Naive B cell (primary cell): ENCODE measurements at regions not wholly inside any gene's neighbourhood (a gene's known extent, or its start where the extent isn't known, plus 50 kb on each side); places are given as distances from the start of the nearest gene placed in this dataset.
"Not testable (repeated sequence)": the region's sequence is repeated elsewhere in the genome, so short reads cannot be mapped to it uniquely, and the experiment has no call there.

ENCODE experiments used
- ATAC-seq, 2 donors: fragments of 150-1000 bp; cut with Tn5 transposase; 2 replicates each; pipeline ENCODE4 v1.10.0; 2021; ENCODE audit warnings: low read depth in 2 of 2, mild to moderate bottlenecking in 2 of 2, moderate library complexity in 2 of 2
- DNase-seq: peaks from one replicate; pipeline ENCODE4 v3.0.0; 2022
- H3K27ac Mint-ChIP-seq, 6 donors: one replicate each; pipeline ENCODE4 v1.8.0; 2020 to 2022; ENCODE audit warnings: mild to moderate bottlenecking in 6 of 6, mixed read lengths in 6 of 6, moderate library complexity in 5 of 6, inconsistent platforms in 2 of 6
- H3K27me3 Mint-ChIP-seq, 3 donors: one replicate each; pipeline ENCODE4 v1.8.0; 2021 to 2022; ENCODE audit warnings: mixed read lengths in 3 of 3, mild to moderate bottlenecking in 1 of 3
- H3K36me3 Mint-ChIP-seq, 2 donors: one replicate each; pipeline ENCODE4 v1.8.0; 2020 to 2022; ENCODE audit warnings: mixed read lengths in 2 of 2, inconsistent platforms in 1 of 2, mild to moderate bottlenecking in 1 of 2
- H3K4me1 Mint-ChIP-seq, 3 donors: one replicate each; pipeline ENCODE4 v1.8.0; 2020 to 2022; ENCODE audit warnings: mixed read lengths in 3 of 3, inconsistent platforms in 1 of 3, mild to moderate bottlenecking in 1 of 3, moderate library complexity in 1 of 3
- H3K4me3 Mint-ChIP-seq, 8 donors: one replicate each; pipeline ENCODE4 v1.8.0; 2020 to 2022; ENCODE audit warnings: mild to moderate bottlenecking in 8 of 8, mixed read lengths in 8 of 8, moderate library complexity in 8 of 8, inconsistent platforms in 2 of 8
- H3K9me3 Mint-ChIP-seq, 7 donors: one replicate each; pipeline ENCODE4 v1.8.0; 2020 to 2022; ENCODE audit warnings: mixed read lengths in 7 of 7, mild to moderate bottlenecking in 5 of 7, inconsistent platforms in 2 of 7, moderate library complexity in 1 of 7

DNA sequence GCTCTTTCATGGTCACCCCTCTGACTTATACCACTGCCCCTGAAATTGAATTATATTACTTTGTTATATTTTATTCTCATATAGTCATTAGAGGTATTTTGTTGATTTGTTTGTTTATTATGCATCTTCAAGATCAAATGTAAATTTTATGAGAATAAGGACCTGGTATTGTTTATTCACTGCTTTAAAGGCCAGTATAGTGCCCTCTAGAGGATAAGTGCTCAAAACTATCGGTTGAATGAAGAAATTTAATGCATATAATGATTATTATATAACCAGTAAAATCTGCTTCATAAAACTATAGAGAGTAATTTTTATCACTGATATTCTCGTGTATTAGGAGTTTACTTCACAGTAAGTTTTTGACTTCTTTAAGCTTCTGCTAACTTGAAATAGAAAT is 1401.9 kb downstream of the SLITRK1 start:
- no peaks in the 10 kb centered on the region for H3K4me1 Mint-ChIP-seq
- no peak overlapping the region for H3K4me3 Mint-ChIP-seq
- no peaks in the 10 kb centered on the region for H3K36me3 Mint-ChIP-seq
- peaks cover 0 to 16% (median 4%) of the 10 kb centered on the region in 7 donors for H3K9me3 Mint-ChIP-seq
- H3K27me3 Mint-ChIP-seq = no peaks in the 10 kb centered on the region
- DNase-seq (no peak), ATAC-seq (no peak)
- H3K27ac Mint-ChIP-seq = no peak overlapping the region

DNA sequence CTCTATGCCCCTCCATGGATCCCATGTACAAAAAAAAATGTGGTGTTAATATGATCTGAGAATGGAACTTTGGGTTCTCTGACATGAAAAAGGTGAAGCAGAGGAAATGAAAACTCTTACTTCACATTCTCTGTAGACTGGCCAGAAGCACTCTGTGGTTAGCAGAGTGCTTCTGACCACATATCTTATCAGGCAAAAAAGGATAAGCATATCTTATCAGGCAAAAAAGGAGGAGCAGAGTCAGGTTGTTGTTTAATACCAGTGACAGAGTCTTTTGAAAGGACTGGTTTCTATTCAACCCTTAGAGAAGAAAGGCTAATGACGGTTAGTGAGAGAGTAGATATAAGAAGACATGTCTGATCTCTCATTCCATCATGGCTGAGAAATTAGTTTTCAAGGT is 1404.8 kb downstream of the SLITRK1 start:
- ATAC-seq (no peak), DNase-seq (no peak)
- H3K4me1 Mint-ChIP-seq = no peaks in the 10 kb centered on the region
- H3K27me3 Mint-ChIP-seq = no peaks in the 10 kb centered on the region
- no peaks in the 10 kb centered on the region for H3K36me3 Mint-ChIP-seq
- no peak overlapping the region for H3K4me3 Mint-ChIP-seq
- peaks cover 0 to 16% (median 4%) of the 10 kb centered on the region in 7 donors for H3K9me3 Mint-ChIP-seq
- H3K27ac Mint-ChIP-seq = no peak overlapping the region

DNA sequence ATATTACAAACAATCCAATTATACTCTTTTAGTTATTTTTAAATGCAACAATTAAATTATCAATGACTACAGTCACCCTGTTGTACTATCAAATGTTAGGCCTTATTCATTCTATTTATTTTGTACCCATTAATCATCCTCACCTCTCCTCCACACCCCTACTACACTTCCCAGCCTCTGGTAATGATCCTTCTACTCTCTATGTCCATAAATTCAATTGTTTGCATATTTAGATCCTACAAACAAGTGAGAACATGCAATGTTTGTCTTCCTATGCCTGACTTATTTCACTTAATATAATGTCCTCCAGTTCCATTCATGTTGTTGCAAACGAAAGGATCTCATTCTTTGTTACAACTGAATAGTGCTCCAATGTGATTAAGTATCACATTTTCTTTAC is 1414.6 kb downstream of the SLITRK1 start:
- Mint-ChIP-seq H3K36me3 (no peaks in the 10 kb centered on the region), H3K27ac (no peak overlapping the region), H3K9me3 (peaks cover 0 to 8% (median 3%) of the 10 kb centered on the region in 7 donors), H3K4me3 (no peak overlapping the region), H3K27me3 (no peaks in the 10 kb centered on the region), H3K4me1 (no peaks in the 10 kb centered on the region)
- ATAC-seq (no peak), DNase-seq (no peak)

- peaks cover 6 to 17% (median 12%) of the 10 kb centered on the region in 7 donors for H3K9me3 Mint-ChIP-seq
- H3K4me1 Mint-ChIP-seq, H3K36me3 Mint-ChIP-seq, DNase-seq, H3K27ac Mint-ChIP-seq, H3K4me3 Mint-ChIP-seq, ATAC-seq, H3K27me3 Mint-ChIP-seq: not testable (repeated sequence)
Measured at GRCh38 chr13:82459575-82459974, 1422.7 kb downstream of the SLITRK1 start.

DNA sequence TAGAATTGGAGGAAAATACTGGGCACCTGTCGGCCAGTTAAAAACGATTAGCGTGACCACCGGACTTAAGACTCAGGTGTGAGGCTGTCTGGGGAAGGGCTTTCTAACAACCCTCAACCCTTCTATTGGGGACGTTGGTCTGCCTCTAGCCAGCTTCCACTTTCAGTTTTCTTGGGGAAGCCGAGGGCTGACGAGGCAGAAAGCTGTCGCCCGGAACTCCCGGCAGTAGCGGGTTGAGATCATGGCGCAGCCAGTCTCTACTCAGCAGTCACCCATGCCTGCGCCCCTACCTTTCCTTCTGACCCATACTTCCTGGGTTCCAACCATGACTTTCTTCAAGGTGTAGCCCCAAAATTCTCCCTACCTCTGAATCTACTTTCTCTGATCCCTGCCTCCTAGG is 1424.1 kb downstream of the SLITRK1 start:
- Mint-ChIP-seq H3K36me3 (no peaks in the 10 kb centered on the region), H3K27me3 (no peaks in the 10 kb centered on the region), H3K4me1 (no peaks in the 10 kb centered on the region), H3K9me3 (peaks cover 7 to 19% (median 15%) of the 10 kb centered on the region in 7 donors), H3K27ac (no peak overlapping the region), H3K4me3 (no peak overlapping the region)
- ATAC-seq (no peak), DNase-seq (no peak)

DNA sequence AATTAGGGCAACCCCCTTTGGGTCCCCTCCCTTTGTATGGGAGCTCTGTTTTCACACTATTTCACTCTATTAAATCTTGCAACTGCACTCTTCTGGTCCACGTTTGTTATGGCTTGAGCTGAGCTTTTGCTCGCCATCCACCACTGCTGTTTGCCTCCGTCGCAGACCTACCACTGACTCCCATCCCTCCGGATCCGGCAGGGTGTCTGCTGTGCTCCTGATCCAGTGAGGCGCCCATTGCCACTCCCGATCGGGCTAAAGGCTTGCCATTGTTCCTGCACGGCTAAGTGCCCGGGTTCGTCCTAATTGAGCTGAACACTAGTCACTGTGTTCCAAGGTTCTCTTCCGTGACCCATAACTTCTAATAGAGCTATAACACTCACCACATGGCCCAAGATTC is 1424.7 kb downstream of the SLITRK1 start:
- not testable (repeated sequence) for DNase-seq
- H3K9me3 Mint-ChIP-seq = peaks cover 7 to 21% (median 11%) of the 10 kb centered on the region in 7 donors

DNA sequence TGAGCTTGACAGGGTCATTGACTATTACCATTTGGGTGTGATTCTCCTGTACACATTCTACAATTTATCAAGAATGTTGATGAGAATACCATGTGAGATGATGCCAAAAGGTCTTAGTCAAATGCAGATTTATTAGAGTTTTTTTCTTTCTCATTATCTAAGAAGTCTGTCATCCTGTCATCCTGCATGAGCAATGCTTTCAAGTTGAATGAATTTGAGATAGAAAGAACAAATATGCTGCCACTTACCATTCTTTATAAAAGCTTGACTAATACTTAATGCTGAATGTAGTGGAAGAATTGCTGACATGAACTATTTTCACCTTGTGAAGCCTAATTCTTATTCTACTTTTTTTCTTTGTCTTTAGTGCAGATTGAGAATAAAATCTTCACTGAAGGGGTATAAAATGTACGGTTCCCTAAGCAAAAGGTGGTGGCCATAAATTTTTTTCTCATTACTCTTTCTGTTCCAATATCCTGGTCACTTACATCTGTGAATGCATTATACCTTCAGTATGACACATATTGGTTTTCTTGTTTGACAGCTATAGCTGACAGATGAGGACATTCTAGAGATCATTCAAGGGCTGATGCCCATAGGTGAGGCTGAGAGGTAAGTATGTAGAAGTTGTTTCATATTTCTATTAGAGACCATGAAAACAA is 1434.7 kb downstream of the SLITRK1 start:
- peaks cover 0 to 10% (median 1%) of the 10 kb centered on the region in 7 donors for H3K9me3 Mint-ChIP-seq
- ATAC-seq (no peak), DNase-seq (no peak)
- no peak overlapping the region for H3K27ac Mint-ChIP-seq
- H3K4me3 Mint-ChIP-seq = no peak overlapping the region
- no peaks in the 10 kb centered on the region for H3K36me3 Mint-ChIP-seq
- H3K4me1 Mint-ChIP-seq = no peaks in the 10 kb centered on the region
- H3K27me3 Mint-ChIP-seq = no peaks in the 10 kb centered on the region

More for the DNA sequence above, 1424.7 kb downstream of the SLITRK1 start:
- H3K4me1 Mint-ChIP-seq, H3K4me3 Mint-ChIP-seq, H3K27ac Mint-ChIP-seq, H3K36me3 Mint-ChIP-seq, H3K27me3 Mint-ChIP-seq, ATAC-seq: not testable (repeated sequence)

DNA sequence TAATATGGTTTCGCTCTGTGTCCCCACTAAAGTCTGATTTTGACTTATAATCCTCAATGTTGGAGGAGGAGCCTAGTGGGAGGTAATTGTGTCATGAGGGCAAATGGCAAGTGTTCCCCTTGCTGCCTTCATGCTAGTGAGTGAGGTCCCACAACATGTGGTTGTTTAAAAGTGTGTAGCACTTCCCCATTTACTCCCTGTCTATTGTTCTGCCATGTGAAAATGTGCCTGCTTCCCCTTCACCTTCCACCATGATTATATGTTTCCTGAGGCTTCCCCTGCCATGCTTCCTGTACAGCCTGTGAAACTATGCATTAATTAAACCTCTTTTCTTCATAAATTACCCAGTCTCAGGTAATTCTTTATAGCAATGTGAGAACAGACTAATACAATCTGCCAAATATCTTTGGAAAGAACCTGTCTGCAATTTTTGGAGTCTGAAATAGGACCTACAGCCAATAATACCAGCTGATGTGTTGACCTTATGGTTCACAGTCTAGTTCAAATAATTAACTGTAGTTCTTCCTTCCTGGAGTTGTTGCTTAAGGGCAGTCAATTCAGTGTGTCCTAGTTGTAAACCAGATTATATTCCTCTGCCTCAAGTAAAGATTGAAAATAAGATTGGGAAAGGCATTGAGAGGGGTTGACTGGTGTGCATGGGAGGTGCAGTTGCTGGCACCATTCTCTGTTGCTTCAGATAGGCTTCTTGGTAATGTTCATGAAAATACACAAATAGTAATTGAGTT is 1442.9 kb downstream of the SLITRK1 start:
- no peak overlapping the region for H3K4me3 Mint-ChIP-seq
- H3K9me3 Mint-ChIP-seq = peaks cover 3 to 18% (median 15%) of the 10 kb centered on the region in 7 donors
- no peak for DNase-seq
- H3K4me1 Mint-ChIP-seq = no peaks in the 10 kb centered on the region
- no peaks in the 10 kb centered on the region for H3K27me3 Mint-ChIP-seq
- peak overlapping the region in 1 of 6 donors; percentile 10 for H3K27ac Mint-ChIP-seq
- H3K36me3 Mint-ChIP-seq = peaks cover 0 to 6% of the 10 kb centered on the region in 2 donors
- ATAC-seq = no peak

GRCh38 chr13:82438320-82438719 is 1444.0 kb downstream of the SLITRK1 start:
- no peak overlapping the region for H3K4me3 Mint-ChIP-seq
- H3K4me1 Mint-ChIP-seq = no peaks in the 10 kb centered on the region
- H3K36me3 Mint-ChIP-seq = peaks cover 0 to 6% of the 10 kb centered on the region in 2 donors
- no peaks in the 10 kb centered on the region for H3K27me3 Mint-ChIP-seq
- no peak overlapping the region for H3K27ac Mint-ChIP-seq
- ATAC-seq (no peak), DNase-seq (no peak)
- H3K9me3 Mint-ChIP-seq = peaks cover 3 to 18% (median 14%) of the 10 kb centered on the region in 7 donors

DNA sequence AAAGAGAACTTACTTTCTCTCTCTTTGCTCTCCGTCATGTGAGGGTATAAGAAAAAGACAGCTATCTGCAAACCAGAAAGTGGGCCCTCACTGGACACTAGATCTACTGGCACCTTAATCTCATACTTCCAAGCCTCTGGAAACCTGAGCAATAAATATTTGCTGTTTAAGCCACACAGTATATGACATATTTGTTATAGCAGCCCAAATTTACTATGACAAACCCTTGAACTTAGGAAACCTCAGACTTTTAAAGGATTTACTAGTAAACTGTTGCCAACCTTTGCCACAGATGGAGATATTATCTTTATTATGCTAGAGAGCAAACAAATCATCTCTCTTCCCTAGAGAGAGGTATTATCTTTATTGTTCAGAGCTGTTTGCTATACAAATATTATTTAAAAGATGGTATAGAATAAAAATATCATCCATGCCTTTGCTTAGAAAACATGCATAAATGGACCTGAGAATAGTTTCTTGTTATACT is 1446.1 kb downstream of the SLITRK1 start:
- DNase-seq = no peak
- Mint-ChIP-seq H3K9me3 (peaks cover 3 to 18% (median 14%) of the 10 kb centered on the region in 7 donors), H3K4me3 (no peak overlapping the region), H3K4me1 (no peaks in the 10 kb centered on the region), H3K27me3 (no peaks in the 10 kb centered on the region), H3K27ac (no peak overlapping the region), H3K36me3 (peaks cover 0 to 6% of the 10 kb centered on the region in 2 donors)
- no peak for ATAC-seq

DNA sequence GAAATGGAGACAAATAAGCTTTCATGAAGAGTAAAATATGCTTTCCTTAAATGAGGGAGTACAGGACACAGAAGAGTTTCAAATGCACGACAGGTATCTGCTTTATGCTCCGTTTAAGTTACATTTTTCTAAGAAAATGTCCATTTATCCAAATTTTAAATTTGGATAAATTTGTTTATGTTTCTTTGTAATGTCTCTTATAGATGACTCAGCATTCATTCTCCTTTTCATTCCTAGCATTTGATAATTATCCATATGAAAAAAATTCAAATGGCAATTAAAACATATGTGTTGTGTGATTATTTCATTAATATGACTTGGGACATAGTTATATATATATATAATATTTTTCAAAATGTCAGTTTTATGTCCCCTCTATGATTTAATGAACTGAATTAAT is 1449.3 kb downstream of the SLITRK1 start:
- ATAC-seq = no peak
- Mint-ChIP-seq H3K4me3 (no peak overlapping the region), H3K27ac (no peak overlapping the region), H3K36me3 (no peaks in the 10 kb centered on the region), H3K4me1 (no peaks in the 10 kb centered on the region), H3K9me3 (peaks cover 5 to 10% (median 7%) of the 10 kb centered on the region in 7 donors), H3K27me3 (no peaks in the 10 kb centered on the region)
- no peak for DNase-seq

DNA sequence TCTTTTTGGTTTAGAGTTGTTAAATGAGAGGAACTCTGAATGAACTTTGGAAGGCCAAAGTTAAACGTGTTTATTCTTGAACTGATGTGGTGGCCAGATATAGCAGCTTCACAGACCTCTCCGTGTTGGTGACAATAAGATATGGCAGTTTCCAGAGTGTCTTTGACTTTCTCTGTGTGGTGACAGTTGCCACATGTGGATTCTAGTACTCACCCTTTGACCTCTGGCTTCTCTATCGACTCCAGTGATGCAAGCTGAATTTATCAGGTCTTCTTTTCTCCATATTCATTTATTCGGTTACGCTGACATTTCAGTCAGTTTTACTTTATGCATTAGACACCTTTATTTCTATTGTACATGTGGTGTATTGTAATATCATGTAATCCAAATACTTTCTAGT is 1469.5 kb downstream of the SLITRK1 start:
- Mint-ChIP-seq H3K4me3 (no peak overlapping the region), H3K36me3 (no peaks in the 10 kb centered on the region), H3K27me3 (no peaks in the 10 kb centered on the region), H3K9me3 (peaks cover 0 to 9% (median 0%) of the 10 kb centered on the region in 7 donors), H3K4me1 (no peaks in the 10 kb centered on the region), H3K27ac (no peak overlapping the region)
- DNase-seq = no peak
- ATAC-seq = no peak

DNA sequence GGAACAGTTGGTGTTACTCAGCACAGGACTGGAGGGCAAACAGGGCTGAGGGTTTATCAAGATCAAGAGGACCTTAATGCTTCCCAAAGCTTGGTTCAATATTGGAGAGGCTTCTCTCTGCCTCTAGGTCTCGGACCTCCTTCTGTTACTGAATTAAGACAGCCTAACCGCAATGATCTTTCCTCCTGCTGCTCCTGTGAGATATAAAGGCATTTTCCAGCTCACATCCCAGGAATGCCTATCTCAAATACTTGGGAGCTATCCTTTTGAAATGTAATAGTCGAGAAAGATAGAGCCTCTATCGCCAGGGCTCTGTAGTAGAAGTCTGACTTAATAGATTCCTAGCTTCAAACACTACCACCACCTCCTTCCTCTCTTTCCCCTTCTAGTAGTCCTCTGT is 1475.0 kb downstream of the SLITRK1 start:
- Mint-ChIP-seq H3K9me3 (peaks cover 2 to 20% (median 12%) of the 10 kb centered on the region in 7 donors), H3K36me3 (no peaks in the 10 kb centered on the region), H3K4me3 (no peak overlapping the region), H3K27ac (no peak overlapping the region), H3K4me1 (no peaks in the 10 kb centered on the region), H3K27me3 (no peaks in the 10 kb centered on the region)
- DNase-seq = no peak
- ATAC-seq = no peak

DNA sequence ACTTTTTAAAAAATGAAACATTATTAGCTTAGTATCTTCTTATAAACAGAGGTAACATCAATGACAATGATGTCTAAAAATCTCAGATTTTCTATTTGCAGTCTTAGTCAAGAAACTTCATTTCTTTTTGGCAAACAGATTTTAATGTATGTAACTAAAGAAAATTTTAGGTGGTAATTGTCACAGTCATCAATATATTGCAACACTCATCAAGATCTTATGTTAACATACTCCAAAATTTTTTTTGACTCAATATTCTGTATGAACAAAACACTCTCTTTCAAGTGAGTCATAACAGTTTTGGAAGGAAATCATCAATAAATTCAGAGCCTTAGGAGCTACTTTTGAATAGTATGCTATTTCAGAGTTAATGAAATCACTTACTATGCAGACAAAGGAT is 1507.6 kb downstream of the SLITRK1 start:
- Mint-ChIP-seq H3K36me3 (no peaks in the 10 kb centered on the region), H3K27ac (no peak overlapping the region), H3K9me3 (peaks cover 0 to 11% (median 0%) of the 10 kb centered on the region in 7 donors), H3K4me1 (no peaks in the 10 kb centered on the region), H3K27me3 (no peaks in the 10 kb centered on the region), H3K4me3 (no peak overlapping the region)
- no peak for ATAC-seq
- DNase-seq = no peak
